ENCODE measurements at regions not wholly inside any gene's neighbourhood (a gene's known extent, or its start where the extent isn't known, plus 50 kb on each side); places are given as distances from the start of the nearest gene placed in this dataset.

- TF ChIP-seq POLR2A (IDR thresholded peaks at IDR 0.05; ENCODE audit: low read depth, low read length) (no peak), NRF1 (conservative IDR thresholded peaks at IDR 0.05; ENCODE audit: low read depth, low read length) (no peak), ATF2 (IDR thresholded peaks at IDR 0.05; ENCODE audit: low read length) (no peak), NFIC (IDR thresholded peaks at IDR 0.05; ENCODE audit: low read depth, low read length) (no peak), FOXM1 (IDR thresholded peaks at IDR 0.05; ENCODE audit: low read depth, low read length) (no peak), HDAC6 (IDR thresholded peaks at IDR 0.05; ENCODE audit: unreplicated experiment) (no peak), PML (IDR thresholded peaks at IDR 0.05; ENCODE audit: low read length) (no peak)
Measured at GRCh38 chr7:17093461-17093860, 205.0 kb upstream of the AHR start.
